ENCODE measurements at regions not wholly inside any gene's neighbourhood (a gene's known extent, or its start where the extent isn't known, plus 50 kb on each side); places are given as distances from the start of the nearest gene placed in this dataset.

GRCh38 chr4:152020073-152020472 is 259.3 kb upstream of the GATB start:
- Histone ChIP-seq H3K27me3 (no peaks in the 10 kb centered on the region), H3K4me3 (no peak overlapping the region), H3K27ac (no peak overlapping the region), H3K9me3 (no peaks in the 10 kb centered on the region), H3K4me1 (no peaks in the 10 kb centered on the region), H3K36me3 (no peaks in the 10 kb centered on the region)
- TF ChIP-seq CTCF (IDR thresholded peaks at IDR 0.05) = no peak
- intact Hi-C loops (cut with DNase I; ENCODE audit: low total_unique reads) = no loop called here
- no peak for DNase-seq

- TF ChIP-seq CTCF (IDR thresholded peaks at IDR 0.05) = no peak
- intact Hi-C loops (cut with DNase I; ENCODE audit: low total_unique reads) = no loop called here
Observed at GRCh38 chr4:152016303-152016620, 255.5 kb upstream of the GATB start.

GRCh38 chr4:152015597-152016302 is 254.9 kb upstream of the GATB start:
- Histone ChIP-seq H3K27ac (no peak overlapping the region), H3K9me3 (no peaks in the 10 kb centered on the region), H3K4me3 (no peak overlapping the region), H3K27me3 (no peaks in the 10 kb centered on the region), H3K36me3 (no peaks in the 10 kb centered on the region), H3K4me1 (no peaks in the 10 kb centered on the region)
- intact Hi-C loops (cut with DNase I; ENCODE audit: low total_unique reads) = no loop called here
- no peak for DNase-seq
- no peak for TF ChIP-seq CTCF (IDR thresholded peaks at IDR 0.05)

More at GRCh38 chr4:152016303-152016620, 255.5 kb upstream of the GATB start:
- no peaks in the 10 kb centered on the region for H3K4me1 ChIP-seq
- no peaks in the 10 kb centered on the region for H3K9me3 ChIP-seq
- H3K4me3 ChIP-seq = no peak overlapping the region
- H3K27ac ChIP-seq = no peak overlapping the region
- no peaks in the 10 kb centered on the region for H3K27me3 ChIP-seq
- no peak for DNase-seq
- no peaks in the 10 kb centered on the region for H3K36me3 ChIP-seq

- Histone ChIP-seq H3K4me1 (no peaks in the 10 kb centered on the region), H3K4me3 (no peak overlapping the region), H3K36me3 (no peaks in the 10 kb centered on the region), H3K9me3 (no peaks in the 10 kb centered on the region), H3K27me3 (no peaks in the 10 kb centered on the region), H3K27ac (no peak overlapping the region)
- intact Hi-C loops (cut with DNase I; ENCODE audit: low total_unique reads) = no loop called here
- no peak for TF ChIP-seq CTCF (IDR thresholded peaks at IDR 0.05)
- DNase-seq = no peak
Observed at GRCh38 chr4:152014280-152014679, 253.5 kb upstream of the GATB start.

GRCh38 chr4:152011469-152011868 is 250.7 kb upstream of the GATB start:
- no peak overlapping the region for H3K4me3 ChIP-seq
- DNase-seq = no peak
- no peaks in the 10 kb centered on the region for H3K27me3 ChIP-seq
- no peaks in the 10 kb centered on the region for H3K36me3 ChIP-seq
- H3K27ac ChIP-seq = no peak overlapping the region
- intact Hi-C loops (cut with DNase I; ENCODE audit: low total_unique reads) = no loop called here
- H3K4me1 ChIP-seq = no peaks in the 10 kb centered on the region
- no peak for TF ChIP-seq CTCF (IDR thresholded peaks at IDR 0.05)
- H3K9me3 ChIP-seq = no peaks in the 10 kb centered on the region

GRCh38 chr4:152010710-152011079 is 249.9 kb upstream of the GATB start:
- H3K27me3 ChIP-seq = no peaks in the 10 kb centered on the region
- H3K36me3 ChIP-seq = no peaks in the 10 kb centered on the region
- H3K27ac ChIP-seq = no peak overlapping the region
- TF ChIP-seq CTCF (IDR thresholded peaks at IDR 0.05) = no peak
- no peak overlapping the region for H3K4me3 ChIP-seq
- DNase-seq = no peak
- H3K4me1 ChIP-seq = no peaks in the 10 kb centered on the region
- intact Hi-C loops (cut with DNase I; ENCODE audit: low total_unique reads) = no loop called here
- H3K9me3 ChIP-seq = no peaks in the 10 kb centered on the region
